ENCODE measurements at regions not wholly inside any gene's neighbourhood (a gene's known extent, or its start where the extent isn't known, plus 50 kb on each side); places are given as distances from the start of the nearest gene placed in this dataset.
A peak's percentile ranks its signal among the peaks of the same experiment; 100 is the strongest.

DNA sequence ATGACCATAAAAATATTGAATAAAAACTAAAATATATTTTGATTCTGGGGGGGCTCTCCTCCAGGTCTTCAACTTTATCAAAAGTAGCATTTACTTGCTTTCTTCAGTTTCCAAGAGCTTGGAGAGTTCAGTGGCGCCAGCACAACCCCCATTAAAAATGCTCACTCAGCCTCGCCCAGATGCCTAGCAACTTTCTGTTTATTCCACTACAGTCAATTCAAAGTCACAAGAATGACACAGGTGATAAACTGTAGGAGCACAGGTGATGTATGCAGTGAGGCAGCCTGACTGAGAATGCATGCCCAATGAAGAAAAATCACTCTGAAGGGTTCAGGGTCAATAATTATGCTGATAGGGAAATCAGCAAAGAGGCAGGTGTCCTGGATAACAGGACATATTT lies 159.4 kb upstream of the ATP1B1 start:
- no peak overlapping the region for H3K4me3 ChIP-seq (replicated peaks; ENCODE audit: low read depth, low read length)
- TF ChIP-seq, protein P1, sequence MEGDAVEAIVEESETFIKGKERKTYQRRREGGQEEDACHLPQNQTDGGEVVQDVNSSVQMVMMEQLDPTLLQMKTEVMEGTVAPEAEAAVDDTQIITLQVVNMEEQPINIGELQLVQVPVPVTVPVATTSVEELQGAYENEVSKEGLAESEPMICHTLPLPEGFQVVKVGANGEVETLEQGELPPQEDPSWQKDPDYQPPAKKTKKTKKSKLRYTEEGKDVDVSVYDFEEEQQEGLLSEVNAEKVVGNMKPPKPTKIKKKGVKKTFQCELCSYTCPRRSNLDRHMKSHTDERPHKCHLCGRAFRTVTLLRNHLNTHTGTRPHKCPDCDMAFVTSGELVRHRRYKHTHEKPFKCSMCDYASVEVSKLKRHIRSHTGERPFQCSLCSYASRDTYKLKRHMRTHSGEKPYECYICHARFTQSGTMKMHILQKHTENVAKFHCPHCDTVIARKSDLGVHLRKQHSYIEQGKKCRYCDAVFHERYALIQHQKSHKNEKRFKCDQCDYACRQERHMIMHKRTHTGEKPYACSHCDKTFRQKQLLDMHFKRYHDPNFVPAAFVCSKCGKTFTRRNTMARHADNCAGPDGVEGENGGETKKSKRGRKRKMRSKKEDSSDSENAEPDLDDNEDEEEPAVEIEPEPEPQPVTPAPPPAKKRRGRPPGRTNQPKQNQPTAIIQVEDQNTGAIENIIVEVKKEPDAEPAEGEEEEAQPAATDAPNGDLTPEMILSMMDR (IDR thresholded peaks at IDR 0.05; ENCODE audit: low read length, missing control alignments): no peak
- no peak for DNase-seq (ENCODE audit: low read depth)

DNA sequence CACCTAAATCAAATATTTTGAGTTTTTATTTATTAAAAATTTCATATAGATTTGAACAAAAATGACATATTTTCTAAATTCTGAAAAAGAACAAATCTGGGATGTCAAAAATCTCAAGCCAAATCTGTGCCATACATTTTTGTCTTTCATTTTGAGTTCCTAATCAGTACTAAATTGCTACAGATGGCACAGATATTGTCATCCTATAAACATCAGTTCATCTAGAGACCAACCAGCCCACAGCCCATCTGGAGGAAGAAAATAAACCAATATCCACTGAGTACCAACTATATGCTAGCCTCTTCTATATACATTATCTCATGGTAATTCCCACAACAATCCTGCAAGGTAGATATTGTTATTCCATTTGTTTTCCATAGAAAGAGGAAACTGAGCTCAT lies 156.8 kb upstream of the ATP1B1 start:
- TF ChIP-seq, protein P1 (IDR thresholded peaks at IDR 0.05; ENCODE audit: low read length, missing control alignments): no peak
- no peak overlapping the region for H3K4me3 ChIP-seq (replicated peaks; ENCODE audit: low read depth, low read length)
- no peak for DNase-seq (ENCODE audit: low read depth)

- TF ChIP-seq, protein P1 (IDR thresholded peaks at IDR 0.05; ENCODE audit: low read length, missing control alignments): no peak
- no peak overlapping the region for H3K4me3 ChIP-seq (replicated peaks; ENCODE audit: low read depth, low read length)
- DNase-seq (ENCODE audit: low read depth): no peak
These were observed 148.7 kb upstream of the ATP1B1 start for GRCh38 chr1:168957818-168958217.

GRCh38 chr1:168958562-168959289 lies 147.8 kb upstream of the ATP1B1 start:
- H3K4me3 ChIP-seq (replicated peaks; ENCODE audit: low read depth, low read length): no peak overlapping the region
- TF ChIP-seq, protein P1 (IDR thresholded peaks at IDR 0.05; ENCODE audit: low read length, missing control alignments): no peak
- DNase-seq (ENCODE audit: low read depth): peak; percentile 50

GRCh38 chr1:168959382-168959781 lies 147.1 kb upstream of the ATP1B1 start:
- no peak overlapping the region for H3K4me3 ChIP-seq (replicated peaks; ENCODE audit: low read depth, low read length)
- DNase-seq (ENCODE audit: low read depth): no peak
- TF ChIP-seq, protein P1 (IDR thresholded peaks at IDR 0.05; ENCODE audit: low read length, missing control alignments): no peak

- H3K4me3 ChIP-seq (replicated peaks; ENCODE audit: low read depth, low read length): no peak overlapping the region
- TF ChIP-seq, protein P1 (IDR thresholded peaks at IDR 0.05; ENCODE audit: low read length, missing control alignments): no peak
- DNase-seq (ENCODE audit: low read depth): no peak
These were observed 146.4 kb upstream of the ATP1B1 start for GRCh38 chr1:168960114-168960513.

DNA sequence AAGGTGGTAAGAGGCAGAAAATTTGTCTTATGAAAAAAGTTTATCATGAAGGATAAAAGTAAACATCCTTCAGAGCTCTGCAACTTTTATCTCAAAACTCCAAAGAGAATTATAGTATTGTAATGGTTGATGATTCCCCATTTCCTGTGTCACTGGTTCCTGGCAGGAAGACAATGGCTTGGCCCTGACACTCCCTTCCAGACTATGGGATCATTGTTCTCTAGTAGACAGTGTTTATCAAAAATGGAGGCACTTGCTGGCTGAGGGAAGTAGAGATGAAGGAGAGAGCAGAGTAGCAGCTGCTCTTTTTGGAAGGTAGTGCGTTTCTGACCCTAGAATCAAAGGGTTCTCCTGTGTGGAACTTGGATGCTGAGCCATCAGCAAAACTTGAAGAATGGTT lies 145.9 kb upstream of the ATP1B1 start:
- TF ChIP-seq, protein P1 (IDR thresholded peaks at IDR 0.05; ENCODE audit: low read length, missing control alignments): no peak
- DNase-seq (ENCODE audit: low read depth): peak; percentile 43
- H3K4me3 ChIP-seq (replicated peaks; ENCODE audit: low read depth, low read length): no peak overlapping the region

All from fibroblast of pulmonary artery (primary cell).